ENCODE measurements at regions not wholly inside any gene's neighbourhood (a gene's known extent, or its start where the extent isn't known, plus 50 kb on each side); places are given as distances from the start of the nearest gene placed in this dataset.

GRCh38 chr7:109375823-109376222 lies 806.1 kb downstream of the DNAJB9 start:
- H3K27ac Mint-ChIP-seq = no peak overlapping the region

DNA sequence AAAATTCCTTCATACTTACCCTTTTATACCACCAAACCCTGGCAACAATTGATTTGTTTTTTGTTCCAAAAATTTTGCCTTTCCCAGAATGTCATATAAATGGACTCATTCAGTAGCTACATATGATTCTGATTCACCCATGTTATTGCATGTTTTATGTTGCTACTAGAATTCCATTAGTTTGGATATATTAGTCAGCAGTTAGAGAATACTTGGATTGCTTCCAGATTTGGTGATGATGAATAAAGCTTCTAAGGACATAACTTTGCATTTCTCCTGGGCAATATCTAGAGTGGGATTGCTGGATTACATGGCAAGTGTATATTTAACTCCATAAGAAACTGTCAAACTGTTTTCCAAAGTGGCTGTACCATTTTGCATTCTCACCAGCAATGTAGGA lies 806.9 kb downstream of the DNAJB9 start:
- intact Hi-C loops (cut with micrococcal nuclease) = no loop called here
- ChIA-PET CTCF (no interaction called here), POLR2A (no interaction called here)
- ATAC-seq (no peak), DNase-seq (no peak)
- Histone ChIP-seq H3K4me1 (ENCODE audit: control insufficient read depth in 2 of 2, insufficient read depth in 2 of 2, low read length in 2 of 2) (no peaks in the 10 kb centered on the region), H3K4me3 (ENCODE audit: low read length) (no peak overlapping the region), H3K36me3 (ENCODE audit: control insufficient read depth in 2 of 3, insufficient read depth in 3 of 3, low read length in 3 of 3) (no peaks in the 10 kb centered on the region), H3K27me3 (ENCODE audit: control insufficient read depth in 2 of 2, insufficient read depth in 2 of 2, low read length in 2 of 2) (no peaks in the 10 kb centered on the region), H3K27ac (ENCODE audit: low read depth, low read length) (no peak overlapping the region), H3K9me3 (ENCODE audit: control insufficient read depth in 2 of 3, low read length in 3 of 3) (no peaks in the 10 kb centered on the region)
- Mint-ChIP-seq H3K4me1 (no peaks in the 10 kb centered on the region), H3K27ac (no peak overlapping the region), H3K36me3 (no peaks in the 10 kb centered on the region), H3K27me3 (no peaks in the 10 kb centered on the region), H3K9me3 (peaks cover 0 to 10% (median 4%) of the 10 kb centered on the region in 11 donors), H3K4me3 (no peak overlapping the region)

More at GRCh38 chr7:109375823-109376222, 806.1 kb downstream of the DNAJB9 start:
- Mint-ChIP-seq H3K4me3 (no peak overlapping the region), H3K9me3 (peaks cover 0 to 10% (median 4%) of the 10 kb centered on the region in 11 donors), H3K27me3 (no peaks in the 10 kb centered on the region), H3K36me3 (no peaks in the 10 kb centered on the region), H3K4me1 (no peaks in the 10 kb centered on the region)
- H3K36me3 ChIP-seq (ENCODE audit: control insufficient read depth in 2 of 3, insufficient read depth in 3 of 3, low read length in 3 of 3) = no peaks in the 10 kb centered on the region
- ChIA-PET CTCF (no interaction called here), POLR2A (no interaction called here)
- no peak overlapping the region for H3K27ac ChIP-seq (ENCODE audit: low read depth, low read length)
- ATAC-seq (no peak), DNase-seq (no peak)
- H3K4me1 ChIP-seq (ENCODE audit: control insufficient read depth in 2 of 2, insufficient read depth in 2 of 2, low read length in 2 of 2) = no peaks in the 10 kb centered on the region
- H3K27me3 ChIP-seq (ENCODE audit: control insufficient read depth in 2 of 2, insufficient read depth in 2 of 2, low read length in 2 of 2) = no peaks in the 10 kb centered on the region
- intact Hi-C loops (cut with micrococcal nuclease) = no loop called here
- no peak overlapping the region for H3K4me3 ChIP-seq (ENCODE audit: low read length)
- no peaks in the 10 kb centered on the region for H3K9me3 ChIP-seq (ENCODE audit: control insufficient read depth in 2 of 3, low read length in 3 of 3)

- Histone ChIP-seq H3K4me3 (ENCODE audit: low read length) (no peak overlapping the region), H3K27me3 (ENCODE audit: control insufficient read depth in 2 of 2, insufficient read depth in 2 of 2, low read length in 2 of 2) (no peaks in the 10 kb centered on the region), H3K27ac (ENCODE audit: low read depth, low read length) (no peak overlapping the region), H3K4me1 (ENCODE audit: control insufficient read depth in 2 of 2, insufficient read depth in 2 of 2, low read length in 2 of 2) (no peaks in the 10 kb centered on the region), H3K36me3 (ENCODE audit: control insufficient read depth in 2 of 3, insufficient read depth in 3 of 3, low read length in 3 of 3) (no peaks in the 10 kb centered on the region), H3K9me3 (ENCODE audit: control insufficient read depth in 2 of 3, low read length in 3 of 3) (no peaks in the 10 kb centered on the region)
- no peaks in the 10 kb centered on the region for H3K36me3 Mint-ChIP-seq
- CTCF ChIA-PET = no interaction called here
- no peak for ATAC-seq
- POLR2A ChIA-PET = no interaction called here
- no peaks in the 10 kb centered on the region for H3K27me3 Mint-ChIP-seq
- no peak overlapping the region for H3K27ac Mint-ChIP-seq
- intact Hi-C loops (cut with micrococcal nuclease) = no loop called here
- H3K9me3 Mint-ChIP-seq = peaks cover 0 to 14% (median 4%) of the 10 kb centered on the region in 11 donors
- no peaks in the 10 kb centered on the region for H3K4me1 Mint-ChIP-seq
- no peak for DNase-seq
- no peak overlapping the region for H3K4me3 Mint-ChIP-seq
These were observed 807.6 kb downstream of the DNAJB9 start for GRCh38 chr7:109377076-109377884.

GRCh38 chr7:109386959-109387358 lies 817.3 kb downstream of the DNAJB9 start:
- H3K27me3 ChIP-seq (ENCODE audit: control insufficient read depth in 2 of 2, insufficient read depth in 2 of 2, low read length in 2 of 2) = no peaks in the 10 kb centered on the region
- no peak overlapping the region for H3K4me3 Mint-ChIP-seq
- CTCF ChIA-PET = no interaction called here
- DNase-seq (no peak), ATAC-seq (peak; percentile 16)
- peaks cover 0 to 9% (median 2%) of the 10 kb centered on the region in 11 donors for H3K9me3 Mint-ChIP-seq
- no peaks in the 10 kb centered on the region for H3K9me3 ChIP-seq (ENCODE audit: control insufficient read depth in 2 of 3, low read length in 3 of 3)
- H3K36me3 ChIP-seq (ENCODE audit: control insufficient read depth in 2 of 3, insufficient read depth in 3 of 3, low read length in 3 of 3) = no peaks in the 10 kb centered on the region
- POLR2A ChIA-PET = no interaction called here
- H3K4me1 ChIP-seq (ENCODE audit: control insufficient read depth in 2 of 2, insufficient read depth in 2 of 2, low read length in 2 of 2) = no peaks in the 10 kb centered on the region
- H3K36me3 Mint-ChIP-seq = no peaks in the 10 kb centered on the region
- intact Hi-C loops (cut with micrococcal nuclease) = no loop called here
- no peak overlapping the region for H3K27ac Mint-ChIP-seq
- peaks cover 0 to 2% (median 0%) of the 10 kb centered on the region in 7 donors for H3K4me1 Mint-ChIP-seq
- H3K27ac ChIP-seq (ENCODE audit: low read depth, low read length) = no peak overlapping the region
- H3K27me3 Mint-ChIP-seq = no peaks in the 10 kb centered on the region
- no peak overlapping the region for H3K4me3 ChIP-seq (ENCODE audit: low read length)

- Mint-ChIP-seq H3K27me3 (no peaks in the 10 kb centered on the region), H3K4me3 (no peak overlapping the region), H3K4me1 (peaks cover 0 to 2% (median 0%) of the 10 kb centered on the region in 7 donors), H3K9me3 (peaks cover 0 to 9% (median under 1%) of the 10 kb centered on the region in 11 donors), H3K36me3 (no peaks in the 10 kb centered on the region), H3K27ac (no peak overlapping the region)
- H3K27me3 ChIP-seq (ENCODE audit: control insufficient read depth in 2 of 2, insufficient read depth in 2 of 2, low read length in 2 of 2) = no peaks in the 10 kb centered on the region
- no peaks in the 10 kb centered on the region for H3K4me1 ChIP-seq (ENCODE audit: control insufficient read depth in 2 of 2, insufficient read depth in 2 of 2, low read length in 2 of 2)
- no peak for DNase-seq
- ChIA-PET POLR2A (no interaction called here), CTCF (no interaction called here)
- intact Hi-C loops (cut with micrococcal nuclease) = no loop called here
- no peaks in the 10 kb centered on the region for H3K36me3 ChIP-seq (ENCODE audit: control insufficient read depth in 2 of 3, insufficient read depth in 3 of 3, low read length in 3 of 3)
- ATAC-seq = peak; percentile 20
- no peaks in the 10 kb centered on the region for H3K9me3 ChIP-seq (ENCODE audit: control insufficient read depth in 2 of 3, low read length in 3 of 3)
- H3K4me3 ChIP-seq (ENCODE audit: low read length) = no peak overlapping the region
- no peak overlapping the region for H3K27ac ChIP-seq (ENCODE audit: low read depth, low read length)
These were observed 817.9 kb downstream of the DNAJB9 start for GRCh38 chr7:109387530-109387929.

GRCh38 chr7:109391240-109391639 lies 821.6 kb downstream of the DNAJB9 start:
- Histone ChIP-seq H3K36me3 (ENCODE audit: control insufficient read depth in 2 of 3, insufficient read depth in 3 of 3, low read length in 3 of 3) (no peaks in the 10 kb centered on the region), H3K27me3 (ENCODE audit: control insufficient read depth in 2 of 2, insufficient read depth in 2 of 2, low read length in 2 of 2) (no peaks in the 10 kb centered on the region), H3K4me1 (ENCODE audit: control insufficient read depth in 2 of 2, insufficient read depth in 2 of 2, low read length in 2 of 2) (no peaks in the 10 kb centered on the region), H3K9me3 (ENCODE audit: control insufficient read depth in 2 of 3, low read length in 3 of 3) (no peaks in the 10 kb centered on the region), H3K27ac (ENCODE audit: low read depth, low read length) (no peak overlapping the region), H3K4me3 (ENCODE audit: low read length) (no peak overlapping the region)
- H3K9me3 Mint-ChIP-seq = peaks cover 0 to 6% (median 0%) of the 10 kb centered on the region in 11 donors
- CTCF ChIA-PET = no interaction called here
- H3K4me1 Mint-ChIP-seq = peaks cover 0 to 2% (median 0%) of the 10 kb centered on the region in 7 donors
- no peaks in the 10 kb centered on the region for H3K27me3 Mint-ChIP-seq
- ATAC-seq (no peak), DNase-seq (no peak)
- POLR2A ChIA-PET = no interaction called here
- H3K36me3 Mint-ChIP-seq = no peaks in the 10 kb centered on the region
- intact Hi-C loops (cut with micrococcal nuclease) = no loop called here
- no peak overlapping the region for H3K4me3 Mint-ChIP-seq
- H3K27ac Mint-ChIP-seq = no peak overlapping the region

GRCh38 chr7:109402107-109402506 lies 832.4 kb downstream of the DNAJB9 start:
- no peaks in the 10 kb centered on the region for H3K27me3 ChIP-seq (ENCODE audit: control insufficient read depth in 2 of 2, insufficient read depth in 2 of 2, low read length in 2 of 2)
- H3K36me3 ChIP-seq (ENCODE audit: control insufficient read depth in 2 of 3, insufficient read depth in 3 of 3, low read length in 3 of 3) = no peaks in the 10 kb centered on the region
- no peaks in the 10 kb centered on the region for H3K4me1 Mint-ChIP-seq
- ChIA-PET POLR2A (no interaction called here), CTCF (no interaction called here)
- H3K4me3 Mint-ChIP-seq = no peak overlapping the region
- DNase-seq (no peak), ATAC-seq (no peak)
- intact Hi-C loops (cut with micrococcal nuclease) = no loop called here
- no peak overlapping the region for H3K27ac Mint-ChIP-seq
- H3K4me3 ChIP-seq (ENCODE audit: low read length) = no peak overlapping the region
- no peaks in the 10 kb centered on the region for H3K27me3 Mint-ChIP-seq
- H3K36me3 Mint-ChIP-seq = no peaks in the 10 kb centered on the region
- H3K27ac ChIP-seq (ENCODE audit: low read depth, low read length) = no peak overlapping the region
- H3K4me1 ChIP-seq (ENCODE audit: control insufficient read depth in 2 of 2, insufficient read depth in 2 of 2, low read length in 2 of 2) = no peaks in the 10 kb centered on the region
- peaks cover 0 to 11% (median 0%) of the 10 kb centered on the region in 11 donors for H3K9me3 Mint-ChIP-seq
- no peaks in the 10 kb centered on the region for H3K9me3 ChIP-seq (ENCODE audit: control insufficient read depth in 2 of 3, low read length in 3 of 3)

All from naive thymus-derived CD4-positive, alpha-beta T cell (primary cell).